WTC11 (cell line): ENCODE measurements at regions not wholly inside any gene's neighbourhood (a gene's known extent, or its start where the extent isn't known, plus 50 kb on each side); places are given as distances from the start of the nearest gene placed in this dataset.

Source experiments
- ATAC-seq: fragments of 200-7000 bp; cut with Tn5 transposase; 2 replicates; pipeline ENCODE4 v1.10.0; 2021; ENCODE audit warnings: mild to moderate bottlenecking, moderate library complexity
- CTCF ChIA-PET: fragments of 300-600 bp; sonication (Branson Sonifier 250); formaldehyde crosslinking; loops from one replicate; lab custom pipeline; 2021; ENCODE audit warnings: antibody characterized with exemption; lab: Charles Lee
- POLR2A ChIA-PET: fragments of 350-600 bp; sonication (Branson Sonifier 250); formaldehyde crosslinking; loops from one replicate; lab custom pipeline; 2021; ENCODE audit warnings: antibody characterized with exemption; lab: Charles Lee
- DNase-seq: peaks from one replicate; pipeline ENCODE4 v3.0.0; 2021; ENCODE audit warnings: low spot score
- H3K27ac Mint-ChIP-seq: 2 replicates; pipeline ENCODE4 v1.8.0; 2021; ENCODE audit warnings: mixed read lengths
- H3K27me3 Mint-ChIP-seq: 2 replicates; pipeline ENCODE4 v1.8.0; 2021; ENCODE audit warnings: low read depth, mild to moderate bottlenecking, moderate library complexity, mixed read lengths
- H3K36me3 Mint-ChIP-seq: 2 replicates; pipeline ENCODE4 v1.8.0; 2021; ENCODE audit warnings: mixed read lengths
- H3K4me1 Mint-ChIP-seq: 2 replicates; pipeline ENCODE4 v1.8.0; 2022; ENCODE audit warnings: mixed read lengths
- H3K4me3 Mint-ChIP-seq: 2 replicates; pipeline ENCODE4 v1.8.0; 2021; ENCODE audit warnings: mild to moderate bottlenecking, moderate library complexity, mixed read lengths
- H3K9me3 Mint-ChIP-seq: 2 replicates; pipeline ENCODE4 v1.8.0; 2021; ENCODE audit warnings: mixed read lengths
- GTF2I ChIP-seq: fragments of 250-450 bp; sonication (Bioruptor Pico); conservative IDR thresholded peaks from 2 replicates; pipeline ENCODE4 v1.4.0; 2021; ENCODE audit warnings: mild to moderate bottlenecking
- JAZF1 ChIP-seq: fragments of 250-450 bp; sonication (Bioruptor Pico); IDR thresholded peaks from 2 replicates; pipeline ENCODE4 v1.9.0; 2021; ENCODE audit warnings: moderate library complexity, mild to moderate bottlenecking, inconsistent platforms
- JUN ChIP-seq: sonication (generic); formaldehyde crosslinking; IDR thresholded peaks from 2 replicates; pipeline ENCODE4 v1.8.0; 2023; ENCODE audit warnings: mild to moderate bottlenecking, missing genetic modification reagents
- NFYB ChIP-seq: sonication (generic); formaldehyde crosslinking; conservative IDR thresholded peaks from 2 replicates; pipeline ENCODE4 v1.8.0; 2022; ENCODE audit warnings: low read depth, missing genetic modification reagents
- NR1H2 ChIP-seq: sonication (generic); formaldehyde crosslinking; IDR thresholded peaks from 2 replicates; pipeline ENCODE4 v1.9.0; 2021; ENCODE audit warnings: mild to moderate bottlenecking, moderate library complexity, missing genetic modification reagents
- NR2C2 ChIP-seq: sonication (generic); formaldehyde crosslinking; IDR thresholded peaks from 2 replicates; pipeline ENCODE4 v1.8.0; 2022; ENCODE audit warnings: mild to moderate bottlenecking, missing genetic modification reagents
- RORB ChIP-seq: fragments of 250-450 bp; sonication (Bioruptor Pico); IDR thresholded peaks from 2 replicates; pipeline ENCODE4 v1.9.0; 2021; ENCODE audit warnings: mild to moderate bottlenecking
- SMAD4 ChIP-seq: sonication (generic); formaldehyde crosslinking; IDR thresholded peaks from 2 replicates; pipeline ENCODE4 v1.8.0; 2022; ENCODE audit warnings: mild to moderate bottlenecking, missing genetic modification reagents
- SOX15 ChIP-seq: fragments of 250-450 bp; sonication (Bioruptor Pico); IDR thresholded peaks from 2 replicates; pipeline ENCODE4 v1.9.0; 2021; ENCODE audit warnings: mild to moderate bottlenecking
- ZBTB21 ChIP-seq: sonication (generic); formaldehyde crosslinking; IDR thresholded peaks from 2 replicates; pipeline ENCODE4 v1.8.1; 2023; ENCODE audit warnings: mild to moderate bottlenecking, missing genetic modification reagents, borderline replicate concordance
- ZNF138 ChIP-seq: sonication (generic); formaldehyde crosslinking; conservative IDR thresholded peaks from 2 replicates; pipeline ENCODE4 v1.8.1; 2022; ENCODE audit warnings: mild to moderate bottlenecking, moderate library complexity, missing genetic modification reagents
- TF ChIP-seq, protein P1 (sequence below): sonication (generic); formaldehyde crosslinking; IDR thresholded peaks from 2 replicates; pipeline ENCODE4 v1.8.1; 2022; ENCODE audit warnings: mild to moderate bottlenecking, missing genetic modification reagents, moderate library complexity, borderline replicate concordance
- TF ChIP-seq, protein P2 (sequence below): sonication (generic); formaldehyde crosslinking; IDR thresholded peaks from 2 replicates; pipeline ENCODE4 v1.8.0; 2022; ENCODE audit warnings: mild to moderate bottlenecking, missing genetic modification reagents
- TF ChIP-seq, protein P3 (sequence below): sonication (generic); formaldehyde crosslinking; IDR thresholded peaks from 2 replicates; pipeline ENCODE4 v1.8.1; 2023; ENCODE audit warnings: mild to moderate bottlenecking, missing genetic modification reagents, moderate library complexity
- TF ChIP-seq, protein P4 (sequence below): fragments of 200-600 bp; IDR thresholded peaks from 2 replicates; pipeline ENCODE4 v1.8.0; 2022; ENCODE audit warnings: antibody characterized with exemption
- TF ChIP-seq, protein P5 (sequence below): sonication (generic); formaldehyde crosslinking; IDR thresholded peaks from 2 replicates; pipeline ENCODE4 v1.8.0; 2022; ENCODE audit warnings: missing genetic modification reagents
- TF ChIP-seq, protein P6 (sequence below): fragments of 250-450 bp; sonication (Bioruptor Pico); IDR thresholded peaks from 2 replicates; pipeline ENCODE4 v1.8.0; 2021; ENCODE audit warnings: mild to moderate bottlenecking
- TF ChIP-seq, protein P7 (sequence below): sonication (generic); formaldehyde crosslinking; IDR thresholded peaks from 2 replicates; pipeline ENCODE4 v1.8.0; 2023; ENCODE audit warnings: mild to moderate bottlenecking, missing genetic modification reagents
- TF ChIP-seq, protein P8 (sequence below): sonication (generic); formaldehyde crosslinking; IDR thresholded peaks from 2 replicates; pipeline ENCODE4 v1.8.1; 2022; ENCODE audit warnings: mild to moderate bottlenecking, moderate library complexity, missing genetic modification reagents
- TF ChIP-seq, protein P9 (sequence below): sonication (generic); formaldehyde crosslinking; IDR thresholded peaks from 2 replicates; pipeline ENCODE4 v1.8.1; 2022; ENCODE audit warnings: missing genetic modification reagents, borderline replicate concordance

DNA sequence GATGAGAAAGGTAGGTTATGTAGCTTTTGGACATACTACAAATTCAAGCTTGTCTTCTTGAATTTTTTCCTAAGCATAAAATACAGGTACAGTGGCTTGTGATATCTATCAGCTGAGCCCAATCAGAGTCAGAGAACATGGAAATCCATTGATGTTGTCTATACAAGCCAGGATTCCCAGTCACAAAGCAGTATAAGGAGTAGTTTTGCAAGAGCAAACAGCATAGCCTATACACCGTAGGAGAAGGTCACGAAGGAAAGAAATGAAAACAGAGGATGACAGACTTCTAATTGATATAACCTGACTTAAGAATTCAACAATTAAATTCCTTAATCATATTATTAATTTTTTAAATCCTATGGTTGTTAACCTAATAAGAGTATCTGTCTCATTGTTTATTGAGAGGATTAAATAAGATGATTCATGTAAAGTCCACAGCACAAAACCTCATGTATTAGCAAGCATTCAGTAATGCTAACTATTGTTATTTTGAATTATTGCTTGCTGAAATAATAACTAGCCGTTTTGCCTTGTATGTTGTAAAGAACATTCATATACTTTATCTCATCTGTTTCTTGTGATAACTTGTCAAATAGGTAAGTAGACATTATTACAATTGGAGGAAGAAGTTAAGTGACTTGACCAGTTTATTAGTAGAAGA, 276.6 kb upstream of the ZPLD1 start:
- POLR2A ChIA-PET: no interaction called here
- no peak for TF ChIP-seq RORB (CRISPR knock-in tag)
- no peak for TF ChIP-seq JAZF1 (CRISPR knock-in tag)
- TF ChIP-seq, protein P1, sequence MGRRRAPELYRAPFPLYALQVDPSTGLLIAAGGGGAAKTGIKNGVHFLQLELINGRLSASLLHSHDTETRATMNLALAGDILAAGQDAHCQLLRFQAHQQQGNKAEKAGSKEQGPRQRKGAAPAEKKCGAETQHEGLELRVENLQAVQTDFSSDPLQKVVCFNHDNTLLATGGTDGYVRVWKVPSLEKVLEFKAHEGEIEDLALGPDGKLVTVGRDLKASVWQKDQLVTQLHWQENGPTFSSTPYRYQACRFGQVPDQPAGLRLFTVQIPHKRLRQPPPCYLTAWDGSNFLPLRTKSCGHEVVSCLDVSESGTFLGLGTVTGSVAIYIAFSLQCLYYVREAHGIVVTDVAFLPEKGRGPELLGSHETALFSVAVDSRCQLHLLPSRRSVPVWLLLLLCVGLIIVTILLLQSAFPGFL (CRISPR knock-in tag): no peak
- TF ChIP-seq, protein P2, sequence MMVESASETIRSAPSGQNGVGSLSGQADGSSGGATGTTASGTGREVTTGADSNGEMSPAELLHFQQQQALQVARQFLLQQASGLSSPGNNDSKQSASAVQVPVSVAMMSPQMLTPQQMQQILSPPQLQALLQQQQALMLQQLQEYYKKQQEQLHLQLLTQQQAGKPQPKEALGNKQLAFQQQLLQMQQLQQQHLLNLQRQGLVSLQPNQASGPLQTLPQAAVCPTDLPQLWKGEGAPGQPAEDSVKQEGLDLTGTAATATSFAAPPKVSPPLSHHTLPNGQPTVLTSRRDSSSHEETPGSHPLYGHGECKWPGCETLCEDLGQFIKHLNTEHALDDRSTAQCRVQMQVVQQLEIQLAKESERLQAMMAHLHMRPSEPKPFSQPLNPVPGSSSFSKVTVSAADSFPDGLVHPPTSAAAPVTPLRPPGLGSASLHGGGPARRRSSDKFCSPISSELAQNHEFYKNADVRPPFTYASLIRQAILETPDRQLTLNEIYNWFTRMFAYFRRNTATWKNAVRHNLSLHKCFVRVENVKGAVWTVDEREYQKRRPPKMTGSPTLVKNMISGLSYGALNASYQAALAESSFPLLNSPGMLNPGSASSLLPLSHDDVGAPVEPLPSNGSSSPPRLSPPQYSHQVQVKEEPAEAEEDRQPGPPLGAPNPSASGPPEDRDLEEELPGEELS (CRISPR knock-in tag): no peak
- no peak for TF ChIP-seq NR1H2 (CRISPR knock-in tag)
- TF ChIP-seq, protein P3, sequence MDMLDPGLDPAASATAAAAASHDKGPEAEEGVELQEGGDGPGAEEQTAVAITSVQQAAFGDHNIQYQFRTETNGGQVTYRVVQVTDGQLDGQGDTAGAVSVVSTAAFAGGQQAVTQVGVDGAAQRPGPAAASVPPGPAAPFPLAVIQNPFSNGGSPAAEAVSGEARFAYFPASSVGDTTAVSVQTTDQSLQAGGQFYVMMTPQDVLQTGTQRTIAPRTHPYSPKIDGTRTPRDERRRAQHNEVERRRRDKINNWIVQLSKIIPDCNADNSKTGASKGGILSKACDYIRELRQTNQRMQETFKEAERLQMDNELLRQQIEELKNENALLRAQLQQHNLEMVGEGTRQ (CRISPR knock-in tag): no peak
- TF ChIP-seq, protein P4, sequence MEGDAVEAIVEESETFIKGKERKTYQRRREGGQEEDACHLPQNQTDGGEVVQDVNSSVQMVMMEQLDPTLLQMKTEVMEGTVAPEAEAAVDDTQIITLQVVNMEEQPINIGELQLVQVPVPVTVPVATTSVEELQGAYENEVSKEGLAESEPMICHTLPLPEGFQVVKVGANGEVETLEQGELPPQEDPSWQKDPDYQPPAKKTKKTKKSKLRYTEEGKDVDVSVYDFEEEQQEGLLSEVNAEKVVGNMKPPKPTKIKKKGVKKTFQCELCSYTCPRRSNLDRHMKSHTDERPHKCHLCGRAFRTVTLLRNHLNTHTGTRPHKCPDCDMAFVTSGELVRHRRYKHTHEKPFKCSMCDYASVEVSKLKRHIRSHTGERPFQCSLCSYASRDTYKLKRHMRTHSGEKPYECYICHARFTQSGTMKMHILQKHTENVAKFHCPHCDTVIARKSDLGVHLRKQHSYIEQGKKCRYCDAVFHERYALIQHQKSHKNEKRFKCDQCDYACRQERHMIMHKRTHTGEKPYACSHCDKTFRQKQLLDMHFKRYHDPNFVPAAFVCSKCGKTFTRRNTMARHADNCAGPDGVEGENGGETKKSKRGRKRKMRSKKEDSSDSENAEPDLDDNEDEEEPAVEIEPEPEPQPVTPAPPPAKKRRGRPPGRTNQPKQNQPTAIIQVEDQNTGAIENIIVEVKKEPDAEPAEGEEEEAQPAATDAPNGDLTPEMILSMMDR: no peak
- TF ChIP-seq NFYB: no peak
- TF ChIP-seq, protein P5, sequence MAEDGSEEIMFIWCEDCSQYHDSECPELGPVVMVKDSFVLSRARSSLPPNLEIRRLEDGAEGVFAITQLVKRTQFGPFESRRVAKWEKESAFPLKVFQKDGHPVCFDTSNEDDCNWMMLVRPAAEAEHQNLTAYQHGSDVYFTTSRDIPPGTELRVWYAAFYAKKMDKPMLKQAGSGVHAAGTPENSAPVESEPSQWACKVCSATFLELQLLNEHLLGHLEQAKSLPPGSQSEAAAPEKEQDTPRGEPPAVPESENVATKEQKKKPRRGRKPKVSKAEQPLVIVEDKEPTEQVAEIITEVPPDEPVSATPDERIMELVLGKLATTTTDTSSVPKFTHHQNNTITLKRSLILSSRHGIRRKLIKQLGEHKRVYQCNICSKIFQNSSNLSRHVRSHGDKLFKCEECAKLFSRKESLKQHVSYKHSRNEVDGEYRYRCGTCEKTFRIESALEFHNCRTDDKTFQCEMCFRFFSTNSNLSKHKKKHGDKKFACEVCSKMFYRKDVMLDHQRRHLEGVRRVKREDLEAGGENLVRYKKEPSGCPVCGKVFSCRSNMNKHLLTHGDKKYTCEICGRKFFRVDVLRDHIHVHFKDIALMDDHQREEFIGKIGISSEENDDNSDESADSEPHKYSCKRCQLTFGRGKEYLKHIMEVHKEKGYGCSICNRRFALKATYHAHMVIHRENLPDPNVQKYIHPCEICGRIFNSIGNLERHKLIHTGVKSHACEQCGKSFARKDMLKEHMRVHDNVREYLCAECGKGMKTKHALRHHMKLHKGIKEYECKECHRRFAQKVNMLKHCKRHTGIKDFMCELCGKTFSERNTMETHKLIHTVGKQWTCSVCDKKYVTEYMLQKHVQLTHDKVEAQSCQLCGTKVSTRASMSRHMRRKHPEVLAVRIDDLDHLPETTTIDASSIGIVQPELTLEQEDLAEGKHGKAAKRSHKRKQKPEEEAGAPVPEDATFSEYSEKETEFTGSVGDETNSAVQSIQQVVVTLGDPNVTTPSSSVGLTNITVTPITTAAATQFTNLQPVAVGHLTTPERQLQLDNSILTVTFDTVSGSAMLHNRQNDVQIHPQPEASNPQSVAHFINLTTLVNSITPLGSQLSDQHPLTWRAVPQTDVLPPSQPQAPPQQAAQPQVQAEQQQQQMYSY (CRISPR knock-in tag): no peak
- TF ChIP-seq, protein P6, sequence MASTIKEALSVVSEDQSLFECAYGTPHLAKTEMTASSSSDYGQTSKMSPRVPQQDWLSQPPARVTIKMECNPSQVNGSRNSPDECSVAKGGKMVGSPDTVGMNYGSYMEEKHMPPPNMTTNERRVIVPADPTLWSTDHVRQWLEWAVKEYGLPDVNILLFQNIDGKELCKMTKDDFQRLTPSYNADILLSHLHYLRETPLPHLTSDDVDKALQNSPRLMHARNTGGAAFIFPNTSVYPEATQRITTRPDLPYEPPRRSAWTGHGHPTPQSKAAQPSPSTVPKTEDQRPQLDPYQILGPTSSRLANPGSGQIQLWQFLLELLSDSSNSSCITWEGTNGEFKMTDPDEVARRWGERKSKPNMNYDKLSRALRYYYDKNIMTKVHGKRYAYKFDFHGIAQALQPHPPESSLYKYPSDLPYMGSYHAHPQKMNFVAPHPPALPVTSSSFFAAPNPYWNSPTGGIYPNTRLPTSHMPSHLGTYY (CRISPR knock-in tag): no peak
- no peak for TF ChIP-seq ZBTB21 (CRISPR knock-in tag)
- no peak for TF ChIP-seq SOX15 (CRISPR knock-in tag)
- TF ChIP-seq GTF2I (CRISPR knock-in tag): no peak
- TF ChIP-seq ZNF138 (CRISPR knock-in tag): no peak
- TF ChIP-seq, protein P7, sequence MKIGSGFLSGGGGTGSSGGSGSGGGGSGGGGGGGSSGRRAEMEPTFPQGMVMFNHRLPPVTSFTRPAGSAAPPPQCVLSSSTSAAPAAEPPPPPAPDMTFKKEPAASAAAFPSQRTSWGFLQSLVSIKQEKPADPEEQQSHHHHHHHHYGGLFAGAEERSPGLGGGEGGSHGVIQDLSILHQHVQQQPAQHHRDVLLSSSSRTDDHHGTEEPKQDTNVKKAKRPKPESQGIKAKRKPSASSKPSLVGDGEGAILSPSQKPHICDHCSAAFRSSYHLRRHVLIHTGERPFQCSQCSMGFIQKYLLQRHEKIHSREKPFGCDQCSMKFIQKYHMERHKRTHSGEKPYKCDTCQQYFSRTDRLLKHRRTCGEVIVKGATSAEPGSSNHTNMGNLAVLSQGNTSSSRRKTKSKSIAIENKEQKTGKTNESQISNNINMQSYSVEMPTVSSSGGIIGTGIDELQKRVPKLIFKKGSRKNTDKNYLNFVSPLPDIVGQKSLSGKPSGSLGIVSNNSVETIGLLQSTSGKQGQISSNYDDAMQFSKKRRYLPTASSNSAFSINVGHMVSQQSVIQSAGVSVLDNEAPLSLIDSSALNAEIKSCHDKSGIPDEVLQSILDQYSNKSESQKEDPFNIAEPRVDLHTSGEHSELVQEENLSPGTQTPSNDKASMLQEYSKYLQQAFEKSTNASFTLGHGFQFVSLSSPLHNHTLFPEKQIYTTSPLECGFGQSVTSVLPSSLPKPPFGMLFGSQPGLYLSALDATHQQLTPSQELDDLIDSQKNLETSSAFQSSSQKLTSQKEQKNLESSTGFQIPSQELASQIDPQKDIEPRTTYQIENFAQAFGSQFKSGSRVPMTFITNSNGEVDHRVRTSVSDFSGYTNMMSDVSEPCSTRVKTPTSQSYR (CRISPR knock-in tag): no peak
- no peak for TF ChIP-seq JUN
- TF ChIP-seq, protein P8, sequence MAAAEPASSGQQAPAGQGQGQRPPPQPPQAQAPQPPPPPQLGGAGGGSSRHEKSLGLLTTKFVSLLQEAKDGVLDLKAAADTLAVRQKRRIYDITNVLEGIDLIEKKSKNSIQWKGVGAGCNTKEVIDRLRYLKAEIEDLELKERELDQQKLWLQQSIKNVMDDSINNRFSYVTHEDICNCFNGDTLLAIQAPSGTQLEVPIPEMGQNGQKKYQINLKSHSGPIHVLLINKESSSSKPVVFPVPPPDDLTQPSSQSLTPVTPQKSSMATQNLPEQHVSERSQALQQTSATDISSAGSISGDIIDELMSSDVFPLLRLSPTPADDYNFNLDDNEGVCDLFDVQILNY (CRISPR knock-in tag): no peak
- no peak for TF ChIP-seq SMAD4 (CRISPR knock-in tag)
- TF ChIP-seq NR2C2 (CRISPR knock-in tag): no peak
- TF ChIP-seq, protein P9, sequence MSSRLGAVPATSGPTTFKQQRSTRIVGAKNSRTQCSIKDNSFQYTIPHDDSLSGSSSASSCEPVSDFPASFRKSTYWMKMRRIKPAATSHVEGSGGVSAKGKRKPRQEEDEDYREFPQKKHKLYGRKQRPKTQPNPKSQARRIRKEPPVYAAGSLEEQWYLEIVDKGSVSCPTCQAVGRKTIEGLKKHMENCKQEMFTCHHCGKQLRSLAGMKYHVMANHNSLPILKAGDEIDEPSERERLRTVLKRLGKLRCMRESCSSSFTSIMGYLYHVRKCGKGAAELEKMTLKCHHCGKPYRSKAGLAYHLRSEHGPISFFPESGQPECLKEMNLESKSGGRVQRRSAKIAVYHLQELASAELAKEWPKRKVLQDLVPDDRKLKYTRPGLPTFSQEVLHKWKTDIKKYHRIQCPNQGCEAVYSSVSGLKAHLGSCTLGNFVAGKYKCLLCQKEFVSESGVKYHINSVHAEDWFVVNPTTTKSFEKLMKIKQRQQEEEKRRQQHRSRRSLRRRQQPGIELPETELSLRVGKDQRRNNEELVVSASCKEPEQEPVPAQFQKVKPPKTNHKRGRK (CRISPR knock-in tag): no peak
- TF ChIP-seq, all 79 proteins: peak for 0
- CTCF ChIA-PET: no interaction called here
- Mint-ChIP-seq H3K36me3 (no peaks in the 10 kb centered on the region; the same call in 1 of the 2 replicates), H3K27me3 (no peaks in the 10 kb centered on the region), H3K4me1 (no peaks in the 10 kb centered on the region), H3K9me3 (peaks cover 15% of the 10 kb centered on the region), H3K27ac (no peak overlapping the region), H3K4me3 (no peak overlapping the region)
- ATAC-seq (no peak), DNase-seq (no peak)
